ENCODE measurements at regions not wholly inside any gene's neighbourhood (a gene's known extent, or its start where the extent isn't known, plus 50 kb on each side); places are given as distances from the start of the nearest gene placed in this dataset.

GRCh38 chr11:15339302-15339701 lies 224.6 kb downstream of the INSC start:
- DNase-seq, result no peak
- Histone ChIP-seq H3K9me3 (replicated peaks) (peaks cover 17% of the 10 kb centered on the region), H3K36me3 (no peaks in the 10 kb centered on the region), H3K4me1 (no peaks in the 10 kb centered on the region), H3K27me3 (ENCODE audit: low read depth) (no peaks in the 10 kb centered on the region), H3K4me3 (no peak overlapping the region), H3K27ac (replicated peaks) (no peak overlapping the region)
- intact Hi-C loops (cut with micrococcal nuclease), result no loop called here
- no peak for TF ChIP-seq CTCF (IDR thresholded peaks at IDR 0.05; ENCODE audit: borderline replicate concordance)

- Histone ChIP-seq H3K27me3 (ENCODE audit: low read depth) (no peaks in the 10 kb centered on the region), H3K9me3 (replicated peaks) (peaks cover 17% of the 10 kb centered on the region), H3K4me1 (no peaks in the 10 kb centered on the region), H3K4me3 (no peak overlapping the region), H3K36me3 (no peaks in the 10 kb centered on the region), H3K27ac (replicated peaks) (no peak overlapping the region)
- no peak for DNase-seq
- intact Hi-C loops (cut with micrococcal nuclease), result no loop called here
- TF ChIP-seq CTCF (IDR thresholded peaks at IDR 0.05; ENCODE audit: borderline replicate concordance), result no peak
These were observed 226.9 kb downstream of the INSC start for GRCh38 chr11:15341587-15341986.

GRCh38 chr11:15342163-15342562 lies 227.4 kb downstream of the INSC start:
- H3K36me3 ChIP-seq, result no peaks in the 10 kb centered on the region
- peaks cover 17% of the 10 kb centered on the region for H3K9me3 ChIP-seq (replicated peaks)
- H3K4me3 ChIP-seq, result no peak overlapping the region
- H3K4me1 ChIP-seq, result no peaks in the 10 kb centered on the region
- H3K27ac ChIP-seq (replicated peaks), result no peak overlapping the region
- intact Hi-C loops (cut with micrococcal nuclease), result no loop called here
- no peak for DNase-seq
- no peak for TF ChIP-seq CTCF (IDR thresholded peaks at IDR 0.05; ENCODE audit: borderline replicate concordance)
- no peaks in the 10 kb centered on the region for H3K27me3 ChIP-seq (ENCODE audit: low read depth)

- no peak for DNase-seq
- no peak overlapping the region for H3K27ac ChIP-seq (replicated peaks)
- H3K4me1 ChIP-seq, result no peaks in the 10 kb centered on the region
- no peak overlapping the region for H3K4me3 ChIP-seq
- no peaks in the 10 kb centered on the region for H3K36me3 ChIP-seq
- H3K27me3 ChIP-seq (ENCODE audit: low read depth), result no peaks in the 10 kb centered on the region
- intact Hi-C loops (cut with micrococcal nuclease), result no loop called here
- no peak for TF ChIP-seq CTCF (IDR thresholded peaks at IDR 0.05; ENCODE audit: borderline replicate concordance)
- no peaks in the 10 kb centered on the region for H3K9me3 ChIP-seq (replicated peaks)
These were observed 232.2 kb downstream of the INSC start for GRCh38 chr11:15346907-15347306.

GRCh38 chr11:15347969-15348734 lies 233.4 kb downstream of the INSC start:
- no peaks in the 10 kb centered on the region for H3K9me3 ChIP-seq (replicated peaks)
- H3K27me3 ChIP-seq (ENCODE audit: low read depth), result no peaks in the 10 kb centered on the region
- no peak for DNase-seq
- no peaks in the 10 kb centered on the region for H3K36me3 ChIP-seq
- no peak for TF ChIP-seq CTCF (IDR thresholded peaks at IDR 0.05; ENCODE audit: borderline replicate concordance)
- no peaks in the 10 kb centered on the region for H3K4me1 ChIP-seq
- H3K27ac ChIP-seq (replicated peaks), result no peak overlapping the region
- intact Hi-C loops (cut with micrococcal nuclease), result no loop called here
- no peak overlapping the region for H3K4me3 ChIP-seq
